ENCODE measurements at regions not wholly inside any gene's neighbourhood (a gene's known extent, or its start where the extent isn't known, plus 50 kb on each side); places are given as distances from the start of the nearest gene placed in this dataset.

- TF ChIP-seq CTCF (IDR thresholded peaks at IDR 0.05): no peak
- no peak for TF ChIP-seq POLR2A (IDR thresholded peaks at IDR 0.05)
- no peaks in the 10 kb centered on the region for H3K4me1 ChIP-seq
- H3K36me3 ChIP-seq: no peaks in the 10 kb centered on the region
- DNase-seq (no peak), ATAC-seq (no peak)
- peaks cover 0 to 5% (median 0%) of the 10 kb centered on the region in 12 donors for H3K9me3 ChIP-seq
- no peak overlapping the region for H3K27ac ChIP-seq
- no peak overlapping the region for H3K4me3 ChIP-seq
- intact Hi-C loops (cut with DNase I): no loop called here
- no peaks in the 10 kb centered on the region for H3K27me3 ChIP-seq
- WGBS, 4 donors: 89 to 93% (median 91%) methylated on average over 2 of the region's 2 CpGs
These were observed 669.8 kb upstream of the ARPP21 start for GRCh38 chr3:34969513-34969912.

GRCh38 chr3:34972481-34972880, 666.8 kb upstream of the ARPP21 start:
- TF ChIP-seq POLR2A (IDR thresholded peaks at IDR 0.05): no peak
- no peak for TF ChIP-seq CTCF (IDR thresholded peaks at IDR 0.05)

GRCh38 chr3:34973586-34973985, 665.7 kb upstream of the ARPP21 start:
- 88 to 96% (median 92%) methylated on average over 1 of the region's 1 CpG for WGBS, 4 donors
- H3K4me3 ChIP-seq: no peak overlapping the region
- H3K27me3 ChIP-seq: no peaks in the 10 kb centered on the region
- intact Hi-C loops (cut with DNase I): no loop called here
- no peaks in the 10 kb centered on the region for H3K36me3 ChIP-seq
- H3K4me1 ChIP-seq: no peaks in the 10 kb centered on the region
- TF ChIP-seq CTCF (IDR thresholded peaks at IDR 0.05) (no peak), POLR2A (IDR thresholded peaks at IDR 0.05) (no peak)
- ATAC-seq (no peak), DNase-seq (no peak)
- H3K27ac ChIP-seq: no peak overlapping the region
- H3K9me3 ChIP-seq: peaks cover 0 to 21% (median 3%) of the 10 kb centered on the region in 12 donors

More at GRCh38 chr3:34972481-34972880, 666.8 kb upstream of the ARPP21 start:
- no peak for DNase-seq
- no peak overlapping the region for H3K4me3 ChIP-seq
- no peaks in the 10 kb centered on the region for H3K36me3 ChIP-seq
- H3K27me3 ChIP-seq: no peaks in the 10 kb centered on the region
- ATAC-seq: no peak
- H3K4me1 ChIP-seq: no peaks in the 10 kb centered on the region
- H3K27ac ChIP-seq: no peak overlapping the region
- intact Hi-C loops (cut with DNase I): no loop called here
- peaks cover 0 to 21% (median 3%) of the 10 kb centered on the region in 12 donors for H3K9me3 ChIP-seq

- Histone ChIP-seq H3K27me3 (no peaks in the 10 kb centered on the region), H3K9me3 (no peaks in the 10 kb centered on the region), H3K4me3 (no peak overlapping the region), H3K36me3 (no peaks in the 10 kb centered on the region), H3K27ac (no peak overlapping the region), H3K4me1 (no peaks in the 10 kb centered on the region)
- intact Hi-C loops (cut with DNase I): no loop called here
- DNase-seq: no peak
- no peak for TF ChIP-seq CTCF (IDR thresholded peaks at IDR 0.05)
- TF ChIP-seq POLR2A (IDR thresholded peaks at IDR 0.05): no peak
- no peak for ATAC-seq
- WGBS, 4 donors: 62 to 70% (median 65%) methylated on average over 4 of the region's 4 CpGs
These were observed 655.7 kb upstream of the ARPP21 start for GRCh38 chr3:34983631-34984030.
